ENCODE measurements at regions not wholly inside any gene's neighbourhood (a gene's known extent, or its start where the extent isn't known, plus 50 kb on each side); places are given as distances from the start of the nearest gene placed in this dataset.

- peaks cover 0 to 4% of the 10 kb centered on the region in 2 donors for H3K4me1 ChIP-seq (ENCODE audit: control insufficient read depth in 2 of 2, insufficient read depth in 1 of 2, low read depth in 1 of 2, low read length in 2 of 2)
- H3K18ac ChIP-seq (ENCODE audit: low read length) = no peak overlapping the region
- H3K27me3 ChIP-seq (ENCODE audit: control insufficient read depth in 3 of 3, insufficient read depth in 3 of 3, low read depth in 1 of 3, low read length in 3 of 3) = no peaks in the 10 kb centered on the region
- H4K8ac ChIP-seq (ENCODE audit: low read depth, low read length) = no peak overlapping the region
- DNase-seq (ENCODE audit: low spot score) = no peak
- no peak overlapping the region for H4K91ac ChIP-seq (ENCODE audit: low read depth, low read length, poor library complexity)
- H3K9me3 ChIP-seq (replicated peaks in 1 of 2; ENCODE audit: control insufficient read depth in 2 of 2, insufficient read depth in 1 of 2, low read depth in 1 of 2, low read length in 2 of 2) = peaks cover 0 to under 1% of the 10 kb centered on the region in 2 donors
- H3K4me2 ChIP-seq (ENCODE audit: insufficient read depth, low read length, poor library complexity, severe bottlenecking) = no peak overlapping the region
- H3K79me1 ChIP-seq (ENCODE audit: low read depth, low read length) = no peaks in the 10 kb centered on the region
- H3K4ac ChIP-seq (ENCODE audit: low read length) = no peak overlapping the region
- no peak overlapping the region for H3K14ac ChIP-seq (ENCODE audit: low read length)
- no peak overlapping the region for H2BK5ac ChIP-seq (ENCODE audit: low read length)
- H2BK15ac ChIP-seq (ENCODE audit: low read length) = no peak overlapping the region
- no peak overlapping the region for H2AK5ac ChIP-seq (ENCODE audit: low read depth, low read length)
- no peak overlapping the region for H3K4me3 ChIP-seq (ENCODE audit: low read length in 2 of 2)
- H3K23ac ChIP-seq (ENCODE audit: low read depth, low read length, poor library complexity) = no peak overlapping the region
- no peak overlapping the region for H3K27ac ChIP-seq (replicated peaks; ENCODE audit: low read length)
- H3K36me3 ChIP-seq (replicated peaks in 1 of 2; ENCODE audit: control insufficient read depth in 2 of 2, insufficient read depth in 2 of 2, low read length in 2 of 2) = no peaks in the 10 kb centered on the region
- WGBS, 2 donors (ENCODE audit: extremely low coverage in 2 of 2, insufficient read length in 2 of 2, insufficient replicate concordance in 1 of 2) = no CpG with 5 or more reads among the region's 6 CpGs
- no peak overlapping the region for H2AFZ ChIP-seq (ENCODE audit: low read length)
- no peak overlapping the region for H2BK12ac ChIP-seq (ENCODE audit: low read length)
- no peak overlapping the region for H2BK120ac ChIP-seq (ENCODE audit: low read depth, low read length)
- H3K9ac ChIP-seq (ENCODE audit: low read depth, low read length, poor library complexity) = no peak overlapping the region
Observed at GRCh38 chr13:102933122-102933521, 87.3 kb downstream of the ERCC5 start.

GRCh38 chr13:102932331-102932730, 86.5 kb downstream of the ERCC5 start:
- no peak overlapping the region for H3K18ac ChIP-seq (ENCODE audit: low read length)
- H3K4ac ChIP-seq (ENCODE audit: low read length) = no peak overlapping the region
- no peaks in the 10 kb centered on the region for H3K79me1 ChIP-seq (ENCODE audit: low read depth, low read length)
- H3K4me3 ChIP-seq (ENCODE audit: low read length in 2 of 2) = no peak overlapping the region
- DNase-seq (ENCODE audit: low spot score) = no peak
- H3K36me3 ChIP-seq (replicated peaks in 1 of 2; ENCODE audit: control insufficient read depth in 2 of 2, insufficient read depth in 2 of 2, low read length in 2 of 2) = no peaks in the 10 kb centered on the region
- no peak overlapping the region for H2BK5ac ChIP-seq (ENCODE audit: low read length)
- no peak overlapping the region for H3K27ac ChIP-seq (replicated peaks; ENCODE audit: low read length)
- no peak overlapping the region for H3K9ac ChIP-seq (ENCODE audit: low read depth, low read length, poor library complexity)
- no CpG with 5 or more reads among the region's 4 CpGs for WGBS, 2 donors (ENCODE audit: extremely low coverage in 2 of 2, insufficient read length in 2 of 2, insufficient replicate concordance in 1 of 2)
- H2BK120ac ChIP-seq (ENCODE audit: low read depth, low read length) = no peak overlapping the region
- no peak overlapping the region for H2AK5ac ChIP-seq (ENCODE audit: low read depth, low read length)
- H3K9me3 ChIP-seq (replicated peaks in 1 of 2; ENCODE audit: control insufficient read depth in 2 of 2, insufficient read depth in 1 of 2, low read depth in 1 of 2, low read length in 2 of 2) = no peaks in the 10 kb centered on the region
- H2BK12ac ChIP-seq (ENCODE audit: low read length) = no peak overlapping the region
- no peak overlapping the region for H3K4me2 ChIP-seq (ENCODE audit: insufficient read depth, low read length, poor library complexity, severe bottlenecking)
- no peak overlapping the region for H3K23ac ChIP-seq (ENCODE audit: low read depth, low read length, poor library complexity)
- no peak overlapping the region for H4K91ac ChIP-seq (ENCODE audit: low read depth, low read length, poor library complexity)
- H3K4me1 ChIP-seq (ENCODE audit: control insufficient read depth in 2 of 2, insufficient read depth in 1 of 2, low read depth in 1 of 2, low read length in 2 of 2) = peaks cover 0 to 2% of the 10 kb centered on the region in 2 donors
- H4K8ac ChIP-seq (ENCODE audit: low read depth, low read length) = no peak overlapping the region
- no peak overlapping the region for H2AFZ ChIP-seq (ENCODE audit: low read length)
- no peak overlapping the region for H3K14ac ChIP-seq (ENCODE audit: low read length)
- no peaks in the 10 kb centered on the region for H3K27me3 ChIP-seq (ENCODE audit: control insufficient read depth in 3 of 3, insufficient read depth in 3 of 3, low read depth in 1 of 3, low read length in 3 of 3)
- no peak overlapping the region for H2BK15ac ChIP-seq (ENCODE audit: low read length)

GRCh38 chr13:102930566-102930965, 84.7 kb downstream of the ERCC5 start:
- no peak for DNase-seq (ENCODE audit: low spot score)
- H2BK120ac ChIP-seq (ENCODE audit: low read depth, low read length) = no peak overlapping the region
- no peak overlapping the region for H3K4me2 ChIP-seq (ENCODE audit: insufficient read depth, low read length, poor library complexity, severe bottlenecking)

GRCh38 chr13:102928941-102929675, 83.3 kb downstream of the ERCC5 start:
- Histone ChIP-seq H3K4me3 (ENCODE audit: low read length in 2 of 2) (no peak overlapping the region), H3K9me3 (replicated peaks in 1 of 2; ENCODE audit: control insufficient read depth in 2 of 2, insufficient read depth in 1 of 2, low read depth in 1 of 2, low read length in 2 of 2) (no peaks in the 10 kb centered on the region), H2BK120ac (ENCODE audit: low read depth, low read length) (no peak overlapping the region), H2BK12ac (ENCODE audit: low read length) (no peak overlapping the region), H4K8ac (ENCODE audit: low read depth, low read length) (no peak overlapping the region), H2BK5ac (ENCODE audit: low read length) (no peak overlapping the region), H2BK15ac (ENCODE audit: low read length) (no peak overlapping the region), H3K36me3 (replicated peaks in 1 of 2; ENCODE audit: control insufficient read depth in 2 of 2, insufficient read depth in 2 of 2, low read length in 2 of 2) (no peaks in the 10 kb centered on the region), H3K4me2 (ENCODE audit: insufficient read depth, low read length, poor library complexity, severe bottlenecking) (no peak overlapping the region), H2AK5ac (ENCODE audit: low read depth, low read length) (no peak overlapping the region), H2AFZ (ENCODE audit: low read length) (no peak overlapping the region), H4K91ac (ENCODE audit: low read depth, low read length, poor library complexity) (no peak overlapping the region), H3K27me3 (ENCODE audit: control insufficient read depth in 3 of 3, insufficient read depth in 3 of 3, low read depth in 1 of 3, low read length in 3 of 3) (no peaks in the 10 kb centered on the region), H3K18ac (ENCODE audit: low read length) (no peak overlapping the region), H3K79me1 (ENCODE audit: low read depth, low read length) (no peaks in the 10 kb centered on the region), H3K9ac (ENCODE audit: low read depth, low read length, poor library complexity) (no peak overlapping the region), H3K23ac (ENCODE audit: low read depth, low read length, poor library complexity) (no peak overlapping the region), H3K4me1 (ENCODE audit: control insufficient read depth in 2 of 2, insufficient read depth in 1 of 2, low read depth in 1 of 2, low read length in 2 of 2) (peaks cover 0 to 2% of the 10 kb centered on the region in 2 donors), H3K4ac (ENCODE audit: low read length) (no peak overlapping the region), H3K14ac (ENCODE audit: low read length) (no peak overlapping the region), H3K27ac (replicated peaks; ENCODE audit: low read length) (no peak overlapping the region)
- no peak for DNase-seq (ENCODE audit: low spot score)
- no CpG with 5 or more reads among the region's 9 CpGs for WGBS, 2 donors (ENCODE audit: extremely low coverage in 2 of 2, insufficient read length in 2 of 2, insufficient replicate concordance in 1 of 2)

More at GRCh38 chr13:102930566-102930965, 84.7 kb downstream of the ERCC5 start:
- no peak overlapping the region for H3K23ac ChIP-seq (ENCODE audit: low read depth, low read length, poor library complexity)
- no peak overlapping the region for H2AK5ac ChIP-seq (ENCODE audit: low read depth, low read length)
- no peak overlapping the region for H4K91ac ChIP-seq (ENCODE audit: low read depth, low read length, poor library complexity)
- H4K8ac ChIP-seq (ENCODE audit: low read depth, low read length) = no peak overlapping the region
- no peak overlapping the region for H3K14ac ChIP-seq (ENCODE audit: low read length)
- WGBS, 2 donors (ENCODE audit: extremely low coverage in 2 of 2, insufficient read length in 2 of 2, insufficient replicate concordance in 1 of 2) = no CpG with 5 or more reads among the region's 3 CpGs
- no peak overlapping the region for H3K4ac ChIP-seq (ENCODE audit: low read length)
- no peak overlapping the region for H3K27ac ChIP-seq (replicated peaks; ENCODE audit: low read length)
- H2BK15ac ChIP-seq (ENCODE audit: low read length) = no peak overlapping the region
- H3K36me3 ChIP-seq (replicated peaks in 1 of 2; ENCODE audit: control insufficient read depth in 2 of 2, insufficient read depth in 2 of 2, low read length in 2 of 2) = no peaks in the 10 kb centered on the region
- no peaks in the 10 kb centered on the region for H3K27me3 ChIP-seq (ENCODE audit: control insufficient read depth in 3 of 3, insufficient read depth in 3 of 3, low read depth in 1 of 3, low read length in 3 of 3)
- peaks cover 0 to 2% of the 10 kb centered on the region in 2 donors for H3K4me1 ChIP-seq (ENCODE audit: control insufficient read depth in 2 of 2, insufficient read depth in 1 of 2, low read depth in 1 of 2, low read length in 2 of 2)
- no peaks in the 10 kb centered on the region for H3K9me3 ChIP-seq (replicated peaks in 1 of 2; ENCODE audit: control insufficient read depth in 2 of 2, insufficient read depth in 1 of 2, low read depth in 1 of 2, low read length in 2 of 2)
- H2BK12ac ChIP-seq (ENCODE audit: low read length) = no peak overlapping the region
- H2BK5ac ChIP-seq (ENCODE audit: low read length) = no peak overlapping the region
- H3K9ac ChIP-seq (ENCODE audit: low read depth, low read length, poor library complexity) = no peak overlapping the region
- no peak overlapping the region for H3K18ac ChIP-seq (ENCODE audit: low read length)
- H2AFZ ChIP-seq (ENCODE audit: low read length) = no peak overlapping the region
- H3K79me1 ChIP-seq (ENCODE audit: low read depth, low read length) = no peaks in the 10 kb centered on the region
- H3K4me3 ChIP-seq (ENCODE audit: low read length in 2 of 2) = no peak overlapping the region

Measured in neuronal stem cell (in vitro differentiated cells).